A673 (cell line): ENCODE measurements at regions not wholly inside any gene's neighbourhood (a gene's known extent, or its start where the extent isn't known, plus 50 kb on each side); places are given as distances from the start of the nearest gene placed in this dataset.

Experiments
- BruUV-seq: library from RNA; stranded (reverse); fragments of 400-500 nt; replicated peaks from 2 replicates; lab custom pipeline; 2021; lab: Mats Ljungman, UMichigan
- CTCF ChIA-PET: fragments of 300-600 bp; sonication (Branson Sonifier 250); formaldehyde crosslinking; loops from one replicate; lab custom pipeline; 2022; ENCODE audit warnings: antibody characterized with exemption; lab: Charles Lee
- POLR2A ChIA-PET: fragments of 300-600 bp; sonication (Branson Sonifier 250); formaldehyde crosslinking; loops from one replicate; lab custom pipeline; 2022; ENCODE audit warnings: antibody characterized with exemption; ENCODE audit not compliant: low non-redundant PET; lab: Charles Lee
- DNase-seq: peaks from one replicate; pipeline ENCODE4 v3.0.0-alpha.2; 2015; ENCODE audit warnings: low spot score
- H3K27ac ChIP-seq: fragments of 200-600 bp; sonication (generic); 2 replicates; pipeline ENCODE4 v1.5.1; 2016; ENCODE audit warnings: mixed run types, low read depth, mild to moderate bottlenecking, mixed read lengths, antibody characterized with exemption, low read length; ENCODE audit not compliant: poor library complexity, severe bottlenecking
- H3K27me3 ChIP-seq: fragments of 200-600 bp; sonication (generic); replicated peaks from 2 replicates; pipeline ENCODE4 v1.6.1; 2017; ENCODE audit warnings: mixed run types, low read depth, mild to moderate bottlenecking, mixed read lengths, antibody characterized with exemption, low read length; ENCODE audit not compliant: insufficient read depth, poor library complexity
- H3K36me3 ChIP-seq: fragments of 200-600 bp; sonication (generic); 2 replicates; pipeline ENCODE4 v1.6.1; 2016; ENCODE audit warnings: mixed run types, mild to moderate bottlenecking, mixed read lengths, antibody characterized with exemption, low read length; ENCODE audit not compliant: insufficient read depth, poor library complexity, severe bottlenecking
- H3K4me1 ChIP-seq: fragments of 200-600 bp; sonication (generic); 2 replicates; pipeline ENCODE4 v1.6.1; 2017; ENCODE audit warnings: mixed run types, mild to moderate bottlenecking, mixed read lengths, antibody characterized with exemption, low read length; ENCODE audit not compliant: insufficient read depth, poor library complexity, severe bottlenecking
- H3K4me3 ChIP-seq: fragments of 200-600 bp; sonication (generic); 2 replicates; pipeline ENCODE4 v1.5.1; 2016; ENCODE audit warnings: low read depth, mixed run types, mild to moderate bottlenecking, mixed read lengths, low read length; ENCODE audit not compliant: poor library complexity, severe bottlenecking
- H3K9me3 ChIP-seq: fragments of 200-600 bp; sonication (generic); 2 replicates; pipeline ENCODE4 v1.6.1; 2016; ENCODE audit warnings: mixed run types, low read depth, mild to moderate bottlenecking, mixed read lengths, antibody characterized with exemption, low read length; ENCODE audit not compliant: poor library complexity, severe bottlenecking
- EZH2 ChIP-seq: fragments of 200-600 bp; sonication (generic); IDR thresholded peaks from 2 replicates; pipeline ENCODE4 v1.6.1; 2017; ENCODE audit warnings: borderline replicate concordance, low read depth, mild to moderate bottlenecking, mixed read lengths, antibody characterized with exemption, low read length; ENCODE audit not compliant: poor library complexity, severe bottlenecking
- intact Hi-C: fragments of 100-400 bp; cut with micrococcal nuclease; formaldehyde crosslinking; loops from one replicate; pipeline ENCODE4 v1.10.0; 2022; ENCODE audit not compliant: unreplicated experiment
- TF ChIP-seq, protein P1 (sequence below): fragments of 300-800, 200-600 bp; sonication (generic); conservative IDR thresholded peaks from 2 replicates; pipeline ENCODE4 v1.5.1; 2017; ENCODE audit warnings: low read depth, mild to moderate bottlenecking, antibody characterized with exemption, low read length, moderate library complexity, mixed read lengths

DNA sequence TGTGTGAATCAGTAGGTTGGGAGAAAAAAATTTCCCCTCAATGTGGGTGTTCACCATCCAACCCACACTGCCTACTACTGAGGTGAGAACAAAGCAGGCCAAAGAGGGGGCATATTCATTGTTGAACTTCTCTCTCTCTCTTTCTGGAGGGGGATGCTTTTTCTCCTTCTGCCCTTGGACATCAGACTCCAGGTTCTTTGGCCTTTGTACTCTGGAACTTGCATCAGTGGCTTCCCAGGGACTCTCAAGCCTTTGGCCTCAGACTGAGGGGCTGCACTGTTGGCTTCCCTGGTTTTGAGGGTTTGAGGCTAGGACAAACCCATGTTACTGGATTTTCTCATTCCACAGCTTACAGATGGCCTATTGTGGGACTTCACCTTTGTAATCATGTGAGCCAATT, 417.2 kb downstream of the ELAVL2 start:
- no peaks in the 10 kb centered on the region for H3K27me3 ChIP-seq
- TF ChIP-seq, protein P1, sequence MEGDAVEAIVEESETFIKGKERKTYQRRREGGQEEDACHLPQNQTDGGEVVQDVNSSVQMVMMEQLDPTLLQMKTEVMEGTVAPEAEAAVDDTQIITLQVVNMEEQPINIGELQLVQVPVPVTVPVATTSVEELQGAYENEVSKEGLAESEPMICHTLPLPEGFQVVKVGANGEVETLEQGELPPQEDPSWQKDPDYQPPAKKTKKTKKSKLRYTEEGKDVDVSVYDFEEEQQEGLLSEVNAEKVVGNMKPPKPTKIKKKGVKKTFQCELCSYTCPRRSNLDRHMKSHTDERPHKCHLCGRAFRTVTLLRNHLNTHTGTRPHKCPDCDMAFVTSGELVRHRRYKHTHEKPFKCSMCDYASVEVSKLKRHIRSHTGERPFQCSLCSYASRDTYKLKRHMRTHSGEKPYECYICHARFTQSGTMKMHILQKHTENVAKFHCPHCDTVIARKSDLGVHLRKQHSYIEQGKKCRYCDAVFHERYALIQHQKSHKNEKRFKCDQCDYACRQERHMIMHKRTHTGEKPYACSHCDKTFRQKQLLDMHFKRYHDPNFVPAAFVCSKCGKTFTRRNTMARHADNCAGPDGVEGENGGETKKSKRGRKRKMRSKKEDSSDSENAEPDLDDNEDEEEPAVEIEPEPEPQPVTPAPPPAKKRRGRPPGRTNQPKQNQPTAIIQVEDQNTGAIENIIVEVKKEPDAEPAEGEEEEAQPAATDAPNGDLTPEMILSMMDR = no peak
- TF ChIP-seq EZH2 = no peak
- ChIA-PET CTCF (no interaction called here), POLR2A (no interaction called here)
- BruUV-seq = no TSS peak
- H3K9me3 ChIP-seq = no peaks in the 10 kb centered on the region
- no peaks in the 10 kb centered on the region for H3K4me1 ChIP-seq
- no peak overlapping the region for H3K27ac ChIP-seq
- H3K36me3 ChIP-seq = no peaks in the 10 kb centered on the region
- DNase-seq = no peak
- intact Hi-C loops = no loop called here
- H3K4me3 ChIP-seq = no peak overlapping the region

DNA sequence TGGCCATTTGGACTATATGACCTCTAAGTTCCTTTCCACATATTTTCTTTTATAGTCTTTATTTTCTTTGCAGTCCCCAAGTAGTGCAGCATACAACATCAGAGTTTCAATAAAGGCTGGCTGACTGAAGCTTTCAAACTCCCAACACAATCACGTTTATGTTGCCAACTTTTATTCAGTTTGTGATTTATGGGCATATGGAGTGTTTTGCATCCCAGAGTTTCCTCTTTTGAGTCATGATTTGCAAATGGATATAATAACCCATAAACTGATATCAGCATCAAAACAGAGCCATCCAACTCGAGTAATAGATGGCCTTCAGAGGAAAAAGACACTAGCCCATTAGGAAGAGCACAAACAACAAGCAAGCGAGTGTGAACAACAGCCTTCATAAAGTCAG, 414.0 kb downstream of the ELAVL2 start:
- no peaks in the 10 kb centered on the region for H3K36me3 ChIP-seq
- H3K9me3 ChIP-seq = no peaks in the 10 kb centered on the region
- no TSS peak for BruUV-seq
- no peak overlapping the region for H3K27ac ChIP-seq
- H3K27me3 ChIP-seq = no peaks in the 10 kb centered on the region
- no peak for TF ChIP-seq EZH2
- TF ChIP-seq, protein P1 = no peak
- intact Hi-C loops = no loop called here
- ChIA-PET POLR2A (no interaction called here), CTCF (no interaction called here)
- no peaks in the 10 kb centered on the region for H3K4me1 ChIP-seq
- DNase-seq = no peak
- H3K4me3 ChIP-seq = no peak overlapping the region

DNA sequence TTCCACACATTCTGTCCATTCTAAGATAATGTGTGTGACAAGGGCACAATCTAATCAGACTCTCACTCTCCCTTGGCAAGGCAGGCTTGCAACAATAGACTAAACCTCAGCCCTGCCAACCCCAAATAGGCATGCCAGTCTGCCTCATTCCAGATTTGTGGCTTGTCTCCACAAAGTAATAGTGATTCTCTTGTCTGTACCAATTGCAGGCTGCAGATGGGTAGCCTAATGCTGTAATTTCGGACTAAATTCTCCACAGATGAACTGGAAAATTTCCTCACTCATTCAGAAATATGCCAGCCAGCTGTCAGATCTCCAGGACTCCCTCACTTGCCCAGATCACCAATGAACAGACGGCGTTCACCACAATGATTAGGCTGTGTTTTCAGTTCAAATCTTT, 413.6 kb downstream of the ELAVL2 start:
- no peaks in the 10 kb centered on the region for H3K36me3 ChIP-seq
- no TSS peak for BruUV-seq
- POLR2A ChIA-PET = no interaction called here
- H3K9me3 ChIP-seq = no peaks in the 10 kb centered on the region
- CTCF ChIA-PET = no interaction called here
- TF ChIP-seq, protein P1 = no peak
- no peak for TF ChIP-seq EZH2
- no peak for DNase-seq
- H3K27me3 ChIP-seq = no peaks in the 10 kb centered on the region
- intact Hi-C loops = no loop called here
- H3K4me1 ChIP-seq = no peaks in the 10 kb centered on the region
- H3K4me3 ChIP-seq = no peak overlapping the region
- no peak overlapping the region for H3K27ac ChIP-seq
